GM21360 (cell line): ENCODE measurements at regions not wholly inside any gene's neighbourhood (a gene's known extent, or its start where the extent isn't known, plus 50 kb on each side); places are given as distances from the start of the nearest gene placed in this dataset.
"Not testable (repeated sequence)": the region's sequence is repeated elsewhere in the genome, so short reads cannot be mapped to it uniquely, and the experiment has no call there.

Source experiments
- ATAC-seq: cut with Tn5 transposase; IDR thresholded peaks from one replicate; pipeline ENCODE4 v1.9.1; 2021; ENCODE audit warnings: mild to moderate bottlenecking, moderate library complexity; ENCODE audit not compliant: unreplicated experiment

- not testable (repeated sequence) for ATAC-seq
Measured at GRCh38 chrX:3972104-3972858, 258.8 kb upstream of the PRKX start.

GRCh38 chrX:3968749-3969148 lies 255.3 kb upstream of the PRKX start:
- no peak for ATAC-seq

- peak; percentile 90 for ATAC-seq
Measured at GRCh38 chrX:3963980-3964379, 250.5 kb upstream of the PRKX start.

GRCh38 chrX:3962511-3963311 lies 249.3 kb upstream of the PRKX start:
- no peak for ATAC-seq

- ATAC-seq: no peak
Measured at GRCh38 chrX:3960952-3961351, 247.5 kb upstream of the PRKX start.

- ATAC-seq: no peak
Measured at GRCh38 chrX:3951859-3952258, 238.4 kb upstream of the PRKX start.

- no peak for ATAC-seq
Measured at GRCh38 chrX:3950373-3950772, 236.9 kb upstream of the PRKX start.

GRCh38 chrX:3943965-3944364 lies 230.5 kb upstream of the PRKX start:
- no peak for ATAC-seq

GRCh38 chrX:3940000-3940610 lies 226.7 kb upstream of the PRKX start:
- no peak for ATAC-seq

GRCh38 chrX:3938587-3938986 lies 225.1 kb upstream of the PRKX start:
- no peak for ATAC-seq

GRCh38 chrX:3935196-3935595 lies 221.7 kb upstream of the PRKX start:
- ATAC-seq: not testable (repeated sequence)

GRCh38 chrX:3920424-3921017 lies 207.1 kb upstream of the PRKX start:
- peak; percentile 98 for ATAC-seq

- ATAC-seq: peak; percentile 34
Measured at GRCh38 chrX:3919668-3920423, 206.4 kb upstream of the PRKX start.

GRCh38 chrX:3914813-3915212 lies 201.4 kb upstream of the PRKX start:
- not testable (repeated sequence) for ATAC-seq

GRCh38 chrX:3914059-3914458 lies 200.6 kb upstream of the PRKX start:
- ATAC-seq: not testable (repeated sequence)

GRCh38 chrX:3911012-3911411 lies 197.6 kb upstream of the PRKX start:
- ATAC-seq: not testable (repeated sequence)

GRCh38 chrX:3910611-3911010 lies 197.2 kb upstream of the PRKX start:
- ATAC-seq: not testable (repeated sequence)

GRCh38 chrX:3905522-3906258 lies 192.2 kb upstream of the PRKX start:
- not testable (repeated sequence) for ATAC-seq

- ATAC-seq: not testable (repeated sequence)
Measured at GRCh38 chrX:3902222-3902621, 188.8 kb upstream of the PRKX start.

- ATAC-seq: not testable (repeated sequence)
Measured at GRCh38 chrX:3896755-3897154, 183.3 kb upstream of the PRKX start.
